Myocyte (in vitro differentiated cells): ENCODE measurements at regions not wholly inside any gene's neighbourhood (a gene's known extent, or its start where the extent isn't known, plus 50 kb on each side); places are given as distances from the start of the nearest gene placed in this dataset.
A peak's percentile ranks its signal among the peaks of the same experiment; 100 is the strongest.
"Not testable (repeated sequence)": the region's sequence is repeated elsewhere in the genome, so short reads cannot be mapped to it uniquely, and the experiment has no call there.

Source experiments
- DNase-seq: peaks from one replicate; pipeline ENCODE4 v3.0.0-alpha.2; 2012; ENCODE audit warnings: low read depth

- no peak for DNase-seq
Observed at GRCh38 chr2:105538840-105539239, 140.0 kb upstream of the FHL2 start.

DNA sequence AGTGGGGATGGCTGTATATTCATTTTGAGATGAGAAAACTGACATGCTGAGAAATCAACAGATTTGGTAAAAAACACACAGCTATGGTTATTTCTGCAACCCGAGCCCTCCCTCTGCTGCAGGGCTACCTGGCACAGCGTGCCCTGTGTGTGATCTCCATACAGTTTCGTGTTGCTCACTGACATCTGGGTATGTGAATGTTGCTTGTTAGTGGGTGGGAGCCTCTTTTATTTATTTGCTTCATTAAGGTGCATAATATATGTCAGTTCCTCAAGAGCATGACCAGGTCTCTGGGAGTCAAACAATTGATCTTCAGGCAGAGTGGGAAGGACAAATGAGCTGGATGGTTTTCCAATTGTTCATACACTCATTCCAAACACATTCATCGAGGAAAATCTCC, 139.1 kb upstream of the FHL2 start:
- no peak for DNase-seq

DNA sequence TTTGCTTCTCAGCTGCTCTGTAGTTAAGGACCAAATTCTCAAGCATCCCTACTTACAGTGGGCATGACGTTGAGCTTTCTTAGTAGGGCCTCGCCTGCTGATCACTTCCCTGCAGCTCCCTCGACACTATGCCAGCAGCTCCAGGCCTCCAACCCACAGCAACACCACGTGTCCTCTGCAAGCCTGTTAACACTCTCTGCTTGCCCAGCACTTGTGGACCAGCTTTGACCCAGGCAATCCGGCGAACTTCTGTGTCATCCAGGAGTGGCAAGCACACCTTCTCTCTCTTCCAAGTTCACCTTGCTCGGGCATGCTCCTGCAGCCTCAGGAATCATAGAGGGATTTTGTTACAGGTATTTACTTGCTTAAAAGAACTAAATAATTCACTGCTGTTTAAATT, 138.6 kb upstream of the FHL2 start:
- DNase-seq, result no peak

GRCh38 chr2:105536175-105536574, 137.3 kb upstream of the FHL2 start:
- DNase-seq, result peak; percentile 20

DNA sequence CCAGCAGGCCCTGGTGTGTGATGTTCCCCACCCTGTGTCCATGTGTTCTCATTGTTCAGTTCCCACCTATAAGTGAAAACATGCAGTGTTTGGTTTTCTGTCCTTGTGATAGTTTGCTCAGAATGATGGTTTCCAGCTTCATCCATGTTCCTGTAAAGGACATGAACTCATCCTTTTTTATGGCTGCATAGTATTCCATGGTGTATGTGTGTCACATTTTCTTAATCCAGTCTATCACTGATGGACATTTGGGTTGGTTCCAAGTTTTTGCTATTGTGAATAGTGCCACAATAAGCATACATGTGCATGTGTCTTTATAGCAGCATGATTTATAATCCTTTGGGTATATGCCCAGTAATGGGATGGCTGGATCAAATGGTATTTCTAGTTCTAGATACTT, 130.4 kb upstream of the FHL2 start:
- DNase-seq, result not testable (repeated sequence)

DNA sequence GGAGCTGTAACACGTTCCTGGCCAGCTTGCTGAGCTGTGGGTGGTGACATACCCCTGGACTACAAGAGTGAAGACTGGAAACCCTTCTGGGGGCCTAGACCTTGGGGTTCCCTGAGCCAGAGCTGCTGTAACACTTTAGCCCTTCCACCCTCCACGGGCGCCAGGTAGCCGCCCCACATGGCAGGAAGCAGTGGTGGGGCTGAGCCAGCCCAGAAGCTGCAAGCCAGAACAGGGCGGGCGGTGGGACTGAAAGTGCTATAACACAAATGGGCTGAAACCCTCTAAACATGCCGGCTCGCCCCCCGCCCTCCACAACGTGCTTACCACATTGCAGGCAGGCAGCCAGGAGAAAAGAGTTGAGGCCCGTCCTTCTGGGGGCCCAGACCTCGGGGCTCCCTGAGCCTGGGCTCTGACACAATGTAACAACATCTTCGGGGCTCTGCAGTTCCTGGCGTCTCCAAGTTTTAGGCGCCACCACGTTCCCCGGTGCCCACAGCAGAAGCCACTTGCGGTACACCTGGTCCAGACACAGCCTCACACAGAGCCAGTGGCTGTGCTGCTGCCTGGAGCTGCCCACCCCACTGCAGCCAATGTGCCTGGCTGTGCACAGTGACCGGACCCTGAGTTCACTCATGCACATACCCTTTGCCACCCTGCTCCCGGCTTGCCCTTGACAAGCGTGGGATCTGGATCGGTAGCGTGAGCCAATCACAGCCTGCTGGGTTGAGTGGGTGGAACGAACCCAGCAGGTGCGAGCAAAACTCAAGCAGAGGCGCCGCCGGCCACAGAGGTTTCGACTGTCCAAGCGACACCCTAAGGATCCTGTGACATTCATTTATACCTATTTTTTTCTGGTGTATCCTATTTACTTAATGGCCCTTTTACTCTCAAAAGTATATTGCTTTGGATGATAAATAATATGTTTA, 127.4 kb upstream of the FHL2 start:
- DNase-seq, result no peak

DNA sequence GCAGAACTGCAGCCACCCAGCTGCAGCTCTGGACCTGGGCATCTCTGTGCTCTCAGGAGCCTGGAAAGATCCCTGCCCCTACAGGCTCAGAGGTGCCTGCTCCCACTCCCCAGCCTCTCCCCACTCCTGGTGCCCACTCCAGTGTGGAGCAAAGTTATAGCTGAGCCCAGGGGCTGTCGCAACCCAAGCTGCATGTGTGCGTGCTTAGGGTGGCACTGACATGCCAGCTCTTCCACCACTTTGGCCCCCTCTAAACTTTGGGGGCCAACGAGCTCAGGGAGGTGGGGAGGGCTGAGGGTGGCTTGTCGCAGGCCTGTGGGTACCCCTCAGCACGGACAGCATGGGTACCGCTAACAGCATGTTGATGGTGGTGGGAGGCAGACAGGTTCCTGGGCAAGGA, 126.3 kb upstream of the FHL2 start:
- no peak for DNase-seq

- no peak for DNase-seq
Observed at GRCh38 chr2:105522645-105523044, 123.8 kb upstream of the FHL2 start.

DNA sequence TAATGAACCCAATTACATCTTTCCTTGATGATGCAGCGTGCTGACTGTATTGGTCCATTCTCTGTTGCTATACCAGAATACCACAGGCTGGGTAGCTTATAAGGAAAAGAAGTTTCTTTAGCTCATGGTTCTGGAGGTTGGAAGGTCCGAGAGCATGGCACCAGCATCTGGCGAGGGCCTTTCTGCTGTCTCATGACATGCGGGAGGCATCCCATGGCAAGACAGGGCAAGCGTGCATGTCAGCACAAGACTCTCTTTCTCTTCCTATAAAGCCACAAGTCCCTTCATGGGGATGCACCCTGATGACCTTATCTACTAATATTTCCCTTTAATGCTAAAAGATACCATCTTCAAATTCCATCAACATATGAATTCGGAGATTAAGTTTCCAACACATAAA, 122.8 kb upstream of the FHL2 start:
- DNase-seq, result no peak

DNA sequence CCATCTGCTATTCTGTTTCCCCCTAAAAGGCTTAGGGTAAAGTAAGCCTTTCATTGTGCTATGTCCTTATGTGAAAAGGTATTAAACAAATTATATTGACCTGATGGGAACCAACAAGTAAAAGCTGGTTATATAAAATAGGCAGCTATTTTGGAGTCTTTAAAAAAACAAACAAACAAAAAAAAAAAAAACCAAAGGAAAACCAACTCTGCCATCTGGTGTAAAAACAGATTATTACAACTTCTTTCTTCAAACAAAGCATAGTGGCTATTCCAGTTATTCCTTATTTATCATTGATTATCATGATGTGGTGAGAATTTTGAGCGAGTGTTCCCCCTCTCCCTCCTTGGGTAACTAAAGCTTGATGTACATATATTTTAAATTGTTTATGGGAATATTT, 122.3 kb upstream of the FHL2 start:
- DNase-seq, result peak; percentile 55

DNA sequence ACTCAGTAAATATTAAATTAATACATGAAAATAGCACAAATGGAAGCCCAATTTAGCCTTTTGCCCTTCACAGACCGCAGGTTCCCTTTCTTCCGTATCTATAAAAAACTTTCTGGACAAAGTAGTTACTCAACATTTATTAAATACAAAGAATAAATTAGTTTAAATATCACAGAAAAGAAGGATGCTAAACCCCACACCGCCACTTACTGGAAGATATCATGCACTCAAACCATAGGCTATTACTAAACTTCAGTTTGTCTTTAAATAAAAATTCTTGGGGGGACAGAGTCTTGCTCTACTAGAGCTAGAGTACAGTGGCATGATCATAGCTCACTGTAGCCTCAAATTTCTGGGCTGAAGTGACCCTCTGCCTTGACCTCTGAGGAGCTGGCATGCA, 120.7 kb upstream of the FHL2 start:
- DNase-seq, result no peak

- peak; percentile 14 for DNase-seq
Observed at GRCh38 chr2:105518897-105519296, 120.0 kb upstream of the FHL2 start.

GRCh38 chr2:105517814-105518705, 119.2 kb upstream of the FHL2 start:
- peak; percentile 97 for DNase-seq

DNA sequence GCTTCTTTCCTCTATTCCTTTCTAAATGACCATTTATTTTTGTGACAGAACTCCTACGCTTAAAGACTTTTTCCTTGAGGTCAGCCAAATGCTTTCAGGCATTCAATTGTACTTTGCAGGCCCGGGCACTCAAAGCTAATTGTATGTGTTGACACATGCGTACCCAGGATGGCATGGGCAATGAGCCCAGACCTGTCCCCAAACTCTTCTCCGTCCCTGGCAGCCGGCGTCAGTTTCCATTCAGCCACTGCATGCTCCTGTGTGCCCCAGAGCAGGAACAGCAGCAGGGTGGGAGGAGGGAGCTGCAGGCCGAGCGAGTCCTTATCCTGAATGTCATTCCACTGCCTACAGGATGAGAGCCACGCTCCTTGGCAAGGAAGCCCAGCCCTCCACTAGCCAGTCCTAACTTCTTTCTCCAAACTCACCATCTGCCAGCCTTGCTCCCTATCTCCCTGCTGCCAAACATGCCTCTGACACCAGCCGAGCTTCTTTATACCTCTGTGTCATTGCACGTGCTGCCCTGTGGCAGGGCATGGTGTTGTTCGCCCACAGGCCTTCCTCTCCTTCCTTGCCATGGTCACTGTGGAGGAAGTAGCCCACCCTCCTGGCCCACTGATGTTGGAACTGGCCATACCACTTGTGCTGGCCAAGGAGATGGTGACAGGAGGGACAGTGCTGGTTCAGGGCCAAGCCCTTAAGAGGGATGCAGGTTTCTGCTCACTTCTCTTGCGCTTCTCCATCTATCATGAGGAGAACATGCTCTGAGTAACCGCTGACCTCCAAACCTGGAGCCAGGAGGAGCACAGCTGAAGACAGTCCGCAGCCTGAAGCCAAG, 116.9 kb upstream of the FHL2 start:
- DNase-seq, result no peak

GRCh38 chr2:105514576-105514975, 115.7 kb upstream of the FHL2 start:
- peak; percentile 40 for DNase-seq

GRCh38 chr2:105510761-105511528, 112.1 kb upstream of the FHL2 start:
- no peak for DNase-seq

DNA sequence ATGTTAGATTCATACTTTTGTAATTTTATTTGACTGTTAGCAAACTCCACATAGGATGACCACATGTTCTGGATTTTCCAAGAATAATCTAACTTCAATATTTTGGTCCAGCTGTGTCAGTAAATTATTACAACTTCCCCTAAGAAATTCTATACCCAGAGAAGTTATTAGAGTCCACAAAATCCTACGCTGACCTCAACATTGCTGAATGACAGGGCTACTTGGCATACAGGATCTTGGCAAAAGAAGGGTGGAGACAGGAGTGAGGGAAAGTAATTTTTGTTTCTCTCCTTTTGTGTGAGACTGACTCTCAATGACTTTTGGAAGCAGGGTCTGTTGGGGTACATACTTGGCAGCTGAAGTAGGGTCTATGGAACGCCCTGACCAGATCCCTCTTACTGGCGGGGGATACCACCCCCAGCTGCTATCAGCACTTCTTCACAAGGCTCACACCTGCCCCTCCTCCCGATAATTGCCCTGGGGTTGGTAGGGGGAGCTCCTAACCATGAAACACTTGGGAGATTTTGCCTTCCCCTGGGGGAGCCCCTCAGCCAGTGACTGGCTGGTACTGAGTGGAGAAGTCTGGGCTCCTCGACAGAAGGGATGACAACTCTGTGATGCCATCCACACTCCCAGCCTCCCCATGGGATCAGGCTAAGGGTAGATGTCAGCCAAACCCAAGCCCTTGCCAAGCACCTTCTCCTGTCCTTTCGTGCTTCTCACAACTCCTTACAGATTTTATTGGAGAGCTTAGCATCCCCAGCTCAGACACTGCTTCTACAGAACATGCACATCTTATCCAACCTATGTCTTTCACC, 110.6 kb upstream of the FHL2 start:
- no peak for DNase-seq

DNA sequence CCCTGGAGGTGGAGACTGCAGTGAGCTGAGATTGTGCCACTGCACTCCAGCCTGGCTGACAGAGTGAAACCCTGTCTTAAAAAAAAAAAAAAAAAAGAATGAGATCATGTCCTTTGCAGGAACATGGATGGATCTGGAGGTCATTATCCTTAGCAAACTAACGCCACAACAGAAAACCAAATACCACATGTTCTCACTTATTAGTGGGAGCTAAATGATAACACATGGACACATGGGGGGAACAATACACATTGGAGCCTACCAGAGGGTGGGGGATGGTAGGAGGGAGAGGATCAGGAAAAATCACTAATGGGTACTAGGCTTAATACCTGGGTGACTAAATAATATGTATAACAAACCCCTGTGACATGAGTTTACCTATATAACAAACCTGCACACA, 108.0 kb upstream of the FHL2 start:
- DNase-seq, result not testable (repeated sequence)

GRCh38 chr2:105504459-105504858, 105.6 kb upstream of the FHL2 start:
- no peak for DNase-seq
